ENCODE measurements at regions not wholly inside any gene's neighbourhood (a gene's known extent, or its start where the extent isn't known, plus 50 kb on each side); places are given as distances from the start of the nearest gene placed in this dataset.
"Not testable (repeated sequence)": the region's sequence is repeated elsewhere in the genome, so short reads cannot be mapped to it uniquely, and the experiment has no call there.

GRCh38 chr18:34942276-34942675 lies 98.9 kb upstream of the MAPRE2 start:
- DNase-seq = no peak

- DNase-seq = no peak
These were observed 98.2 kb upstream of the MAPRE2 start for GRCh38 chr18:34942975-34943374.

GRCh38 chr18:34943587-34943986 lies 97.6 kb upstream of the MAPRE2 start:
- DNase-seq = no peak

GRCh38 chr18:34947711-34948125 lies 93.5 kb upstream of the MAPRE2 start:
- DNase-seq = no peak

DNA sequence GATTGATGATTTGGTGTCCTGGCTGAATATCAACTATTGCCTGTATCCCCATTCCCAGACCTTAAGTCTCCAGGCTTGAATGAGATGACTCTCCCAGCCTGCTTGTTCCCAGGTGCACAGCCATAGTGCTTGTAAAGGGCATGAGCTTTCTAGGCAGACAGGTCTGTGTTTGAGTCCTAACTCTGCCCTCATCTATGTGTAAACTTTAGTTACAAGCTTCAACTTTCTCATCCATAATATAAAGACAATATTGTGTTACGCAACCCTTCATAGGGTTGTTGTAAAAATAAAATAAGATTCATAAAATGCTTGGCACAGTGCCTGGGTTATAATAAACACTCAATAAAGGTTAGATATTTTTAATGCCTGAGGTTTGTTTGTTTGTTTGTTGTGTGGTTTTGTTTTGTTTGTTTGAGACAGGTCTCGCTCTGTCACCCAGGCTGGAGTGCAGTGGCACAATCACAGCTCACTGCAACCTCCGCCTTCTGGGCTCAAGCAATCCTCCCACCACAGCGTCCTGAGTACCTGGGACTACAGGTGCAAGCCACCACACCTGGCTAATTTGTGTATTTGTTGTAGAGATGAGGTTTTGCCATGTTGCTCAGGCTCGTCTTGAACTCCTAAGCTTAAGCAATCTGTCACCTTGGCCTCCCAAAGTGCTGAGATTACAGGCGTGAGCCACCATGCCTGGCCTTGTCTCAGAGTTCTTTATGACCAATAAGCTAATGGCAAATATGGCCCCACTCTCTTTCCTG lies 89.4 kb upstream of the MAPRE2 start:
- no peak for DNase-seq

DNA sequence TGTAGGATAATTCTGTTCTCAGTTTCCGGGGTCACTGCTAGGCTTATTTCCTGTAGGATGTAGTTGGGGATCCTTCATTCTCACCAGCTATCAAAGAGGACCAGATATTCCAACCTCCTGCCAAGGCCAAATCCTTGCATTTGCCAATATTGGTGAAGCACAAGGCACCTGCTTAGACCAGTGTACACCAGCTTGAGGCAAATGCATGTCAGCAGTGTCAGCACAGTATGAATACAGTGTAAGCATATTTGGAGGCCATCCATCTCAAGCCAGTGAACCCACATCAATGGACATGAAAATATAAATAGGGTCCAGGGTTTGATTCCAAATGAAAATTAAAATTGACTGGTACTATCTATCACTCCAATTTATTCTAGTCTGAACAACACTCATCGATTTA lies 88.0 kb upstream of the MAPRE2 start:
- no peak for DNase-seq

DNA sequence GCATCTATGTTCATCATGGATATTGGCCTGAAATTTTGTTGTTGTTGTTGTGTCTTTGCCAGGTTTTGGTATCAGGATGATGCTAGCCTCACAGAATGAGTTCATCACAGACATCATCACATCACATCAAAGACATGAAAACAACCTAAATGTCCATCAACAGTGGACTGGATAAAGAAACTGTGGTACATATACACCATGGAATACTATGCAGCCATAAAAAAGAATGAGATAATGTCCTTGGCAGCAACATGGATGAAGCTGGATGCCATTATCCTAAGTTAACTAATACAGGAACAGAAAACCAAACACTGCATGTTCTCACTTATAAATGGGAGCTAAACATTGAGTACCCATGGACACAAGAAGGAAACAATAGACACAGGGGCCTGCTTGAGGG lies 85.7 kb upstream of the MAPRE2 start:
- not testable (repeated sequence) for DNase-seq

DNA sequence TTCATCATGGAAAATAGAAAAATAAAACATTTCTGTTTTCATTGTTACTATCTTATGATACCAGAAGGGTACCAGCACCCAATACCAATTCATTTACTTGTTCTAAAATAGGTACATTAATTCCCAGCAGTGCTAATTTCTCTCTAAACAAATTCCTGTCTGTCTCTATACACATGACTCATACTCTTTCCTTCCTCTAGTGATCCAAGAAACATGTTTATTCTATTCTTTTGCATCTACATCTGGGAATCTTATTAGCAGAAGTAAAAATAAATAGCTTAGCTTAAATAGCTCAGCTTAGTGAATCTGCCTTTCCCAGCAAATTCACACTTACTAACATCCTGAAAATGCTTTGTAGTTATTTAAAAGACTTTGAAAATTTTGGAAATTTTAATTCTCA lies 84.5 kb upstream of the MAPRE2 start:
- no peak for DNase-seq

DNA sequence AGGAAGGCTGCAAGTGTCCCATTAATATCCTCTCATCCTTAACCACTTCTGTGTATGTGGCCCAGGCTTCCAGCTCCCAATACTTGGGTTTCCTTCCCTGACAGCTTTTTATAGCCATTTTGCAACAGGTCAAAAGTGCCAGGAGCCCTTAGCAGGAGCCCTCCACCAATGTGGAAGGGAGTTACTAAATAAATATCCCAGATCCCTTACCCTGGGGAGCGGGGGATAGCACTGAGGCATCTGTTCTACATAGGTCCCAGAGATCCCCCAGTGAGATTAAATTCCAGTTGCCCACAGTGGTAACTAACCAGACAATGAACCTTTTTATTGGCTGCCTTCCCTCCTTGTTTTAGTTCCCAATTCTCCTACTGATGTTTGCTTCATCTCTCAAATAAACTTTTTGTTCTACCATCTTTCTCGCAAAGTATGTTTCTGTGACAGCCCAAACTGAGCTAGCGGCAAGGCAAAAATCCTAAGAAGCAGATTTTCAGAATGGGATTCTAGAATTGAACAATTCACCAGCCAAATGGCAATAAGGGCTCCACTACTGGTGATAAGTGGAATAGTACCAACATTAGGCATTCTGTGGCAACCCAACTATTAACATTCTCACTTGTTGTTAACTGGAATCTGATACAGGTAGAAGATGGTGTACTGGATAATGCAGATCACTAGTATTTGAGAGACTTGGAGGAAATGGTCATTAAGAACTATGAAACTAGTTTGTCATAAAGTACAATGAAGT lies 83.9 kb upstream of the MAPRE2 start:
- DNase-seq = no peak

DNA sequence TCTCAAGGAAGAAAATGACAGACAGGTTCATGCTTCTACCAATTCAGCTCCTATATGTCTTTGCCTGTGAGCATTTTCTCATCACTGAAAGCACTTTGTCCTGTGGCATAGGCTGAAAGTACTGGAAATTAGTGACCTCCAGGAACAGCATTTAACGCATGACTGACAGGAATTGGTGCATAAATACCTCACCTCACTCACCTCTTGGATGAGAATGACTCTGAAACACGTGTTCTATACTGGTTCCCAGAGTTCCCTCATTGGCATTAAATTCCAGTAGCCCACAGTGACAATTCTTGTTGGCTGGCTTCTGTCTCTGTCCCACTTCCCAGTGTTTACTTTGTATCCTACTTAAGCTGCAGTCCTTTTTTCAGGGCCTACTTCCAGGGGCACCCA lies 83.4 kb upstream of the MAPRE2 start:
- no peak for DNase-seq

DNA sequence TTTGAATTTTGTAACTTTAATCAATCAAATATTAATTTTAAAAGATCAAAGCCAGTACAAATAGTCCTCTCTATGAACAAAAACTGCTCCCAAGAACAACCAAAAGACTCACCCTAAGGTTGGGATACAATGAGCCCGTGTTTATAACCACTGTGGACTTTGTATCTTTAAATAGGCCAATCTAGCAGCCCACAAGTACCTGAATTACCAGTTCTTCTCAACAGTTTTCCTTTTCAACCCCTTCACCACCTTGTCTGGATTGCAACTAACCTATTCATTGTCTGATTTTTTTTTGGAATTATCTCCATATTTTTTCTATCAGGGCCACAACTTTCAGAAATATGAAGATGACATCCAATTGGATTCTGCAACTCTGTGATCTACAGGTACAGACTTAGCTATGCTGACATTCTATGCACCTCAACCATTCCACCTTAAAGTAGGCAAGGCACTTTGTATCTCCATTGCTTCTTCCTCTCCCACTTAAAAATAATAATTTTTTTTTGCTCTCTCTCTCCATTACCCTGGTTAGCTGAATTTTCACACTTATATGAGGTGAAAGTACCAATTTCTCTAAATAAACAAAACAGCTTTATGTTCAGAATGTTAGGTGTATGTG lies 81.9 kb upstream of the MAPRE2 start:
- DNase-seq = no peak

DNA sequence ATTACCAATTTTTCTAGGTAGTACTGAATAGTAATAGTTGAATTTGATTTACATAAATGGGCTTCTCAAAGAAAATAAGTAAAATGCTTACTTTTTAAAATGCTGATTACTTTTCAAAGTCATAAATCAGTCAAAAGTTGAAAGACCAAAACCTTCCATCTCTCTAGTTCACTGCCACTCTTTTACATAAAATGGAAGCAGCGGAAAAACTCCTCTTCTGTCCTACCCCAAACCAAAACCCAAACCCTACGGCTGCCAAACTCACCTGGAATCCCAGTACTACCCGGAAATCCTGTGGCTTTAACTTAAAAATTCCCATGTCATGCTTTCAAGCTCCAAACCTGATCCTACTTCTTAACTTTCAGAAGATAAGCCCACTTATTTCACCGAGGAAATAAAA lies 81.2 kb upstream of the MAPRE2 start:
- no peak for DNase-seq

GRCh38 chr18:34965108-34965507 lies 76.1 kb upstream of the MAPRE2 start:
- no peak for DNase-seq

- DNase-seq = no peak
These were observed 75.6 kb upstream of the MAPRE2 start for GRCh38 chr18:34965566-34965965.

DNA sequence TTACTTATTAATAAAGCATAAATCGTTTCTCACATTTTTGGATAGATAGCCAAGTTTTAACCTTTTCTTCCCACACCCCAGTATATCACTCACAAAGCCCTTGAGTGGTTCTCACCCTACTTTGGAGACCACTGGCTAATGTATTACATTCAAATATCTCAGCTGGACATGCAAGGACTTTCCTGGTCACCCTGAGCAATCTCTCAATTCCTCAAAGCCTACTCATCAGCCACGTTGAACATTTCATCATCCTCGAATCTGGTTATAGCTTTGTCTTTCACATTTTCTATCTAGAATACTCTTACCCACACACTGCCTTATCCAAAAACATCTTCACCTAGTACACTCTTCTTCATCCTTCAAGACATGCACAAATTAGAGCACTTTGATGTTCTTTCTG lies 71.1 kb upstream of the MAPRE2 start:
- no peak for DNase-seq

DNA sequence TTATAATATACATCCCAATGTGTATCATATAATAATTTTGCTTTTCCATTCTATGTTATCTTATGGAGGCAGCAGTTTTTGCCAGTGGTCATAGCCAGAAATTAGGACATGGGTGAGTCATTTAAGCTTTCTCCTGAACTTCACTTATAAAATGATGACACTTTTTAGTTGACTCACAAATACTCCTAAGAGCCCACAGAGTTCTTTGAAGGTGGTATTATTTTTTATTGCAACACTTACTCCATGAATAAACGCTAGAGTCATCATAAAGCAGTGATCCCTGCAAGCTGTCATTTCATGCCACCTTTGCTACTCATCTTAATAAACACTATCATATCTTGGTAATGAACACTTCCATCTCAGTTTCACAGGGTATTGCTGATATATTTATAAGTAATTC lies 69.9 kb upstream of the MAPRE2 start:
- no peak for DNase-seq

- DNase-seq = no peak
These were observed 68.3 kb upstream of the MAPRE2 start for GRCh38 chr18:34972765-34973414.

DNA sequence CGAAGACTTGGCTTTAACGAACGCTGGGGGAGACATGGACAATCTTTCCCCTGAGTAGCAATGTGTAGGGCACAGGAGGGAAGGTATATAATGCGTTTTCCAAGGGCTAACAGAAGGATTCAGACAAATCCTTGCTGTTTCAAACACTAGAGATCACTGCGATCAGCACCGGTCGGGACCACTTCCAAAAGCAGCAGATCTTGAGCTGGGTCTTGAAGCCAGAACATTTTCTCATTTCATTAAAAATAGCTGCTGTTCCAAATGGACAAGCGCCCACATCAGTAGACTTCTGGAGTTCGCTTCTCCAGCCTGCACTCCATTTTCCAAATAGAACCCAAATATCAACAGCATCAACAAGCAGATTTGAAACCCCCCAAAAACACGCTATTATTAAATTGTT lies 65.1 kb upstream of the MAPRE2 start:
- DNase-seq = no peak

GRCh38 chr18:34976534-34976898 lies 64.7 kb upstream of the MAPRE2 start:
- peak; percentile 7 for DNase-seq

GRCh38 chr18:34976899-34977837 lies 64.0 kb upstream of the MAPRE2 start:
- peak; percentile 79 for DNase-seq

DNA sequence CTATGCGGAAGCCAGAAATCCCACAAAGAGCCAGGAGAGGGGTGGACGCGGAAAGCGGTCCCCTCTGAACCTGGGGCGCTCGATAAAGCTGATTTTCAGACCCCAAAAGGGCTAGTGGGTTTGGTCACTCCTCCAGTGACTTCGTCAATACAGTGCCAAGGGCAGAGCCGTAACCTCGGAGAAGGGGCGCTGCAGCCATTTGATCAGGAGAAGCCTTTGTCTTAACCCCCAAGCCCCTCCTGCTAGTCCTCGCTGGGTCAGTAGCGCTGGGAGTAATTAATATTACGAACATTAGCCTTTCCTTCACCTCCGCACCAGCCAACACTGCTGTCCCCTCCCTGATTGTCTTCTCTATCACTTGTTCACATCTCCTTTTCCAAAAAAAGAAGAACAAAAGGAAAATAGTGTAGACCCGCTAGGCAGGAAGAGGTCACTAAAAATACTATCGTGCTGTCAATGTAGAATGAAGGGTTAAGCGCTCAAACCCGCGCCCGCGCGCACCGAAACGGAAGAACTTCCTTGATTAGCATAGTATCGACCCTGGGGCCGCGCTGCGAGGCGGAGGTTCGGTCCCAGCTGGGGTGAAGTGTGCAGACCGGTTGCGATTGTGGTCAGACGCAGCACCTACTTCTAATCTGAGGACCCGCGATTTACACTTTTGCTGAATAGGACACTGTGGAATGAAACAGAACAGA lies 63.2 kb upstream of the MAPRE2 start:
- DNase-seq = peak; percentile 50

Data from right kidney (tissue), 1 donor.